CD14-positive monocyte (primary cell): ENCODE measurements at regions not wholly inside any gene's neighbourhood (a gene's known extent, or its start where the extent isn't known, plus 50 kb on each side); places are given as distances from the start of the nearest gene placed in this dataset.
"Not testable (repeated sequence)": the region's sequence is repeated elsewhere in the genome, so short reads cannot be mapped to it uniquely, and the experiment has no call there.

Experiments used
- DNase-seq, 3 donors: peaks; one replicate each; pipeline ENCODE4 v3.0.0-alpha.2; 2011 to 2022
- H2AFZ ChIP-seq: 2 replicates; pipeline ENCODE4 v1.6.0; 2012; ENCODE audit warnings: mild to moderate bottlenecking, low read depth, low read length, inconsistent platforms; ENCODE audit not compliant: insufficient read depth, poor library complexity, severe bottlenecking
- H3K27ac ChIP-seq, 2 donors: 1 replicate in 1 of 2; 2 replicates in 1 of 2; pipeline ENCODE4 v1.5.1; 2012 to 2013; ENCODE audit warnings: low read length in 2 of 2, control low read depth in 1 of 2, inconsistent platforms in 1 of 2, low read depth in 1 of 2, mild to moderate bottlenecking in 1 of 2
- H3K27me3 ChIP-seq, 2 donors: one replicate each; pipeline versions ENCODE4 v1.6.0 to v1.6.1; 2011 to 2013; ENCODE audit warnings: low read length in 2 of 2; ENCODE audit not compliant: control insufficient read depth in 2 of 2, insufficient read depth in 2 of 2
- H3K36me3 ChIP-seq, 2 donors: replicated peaks in 1 of 2; 1 replicate in 1 of 2; 2 replicates in 1 of 2; pipeline versions ENCODE4 v1.5.1 to v1.6.1; 2012 to 2013; ENCODE audit warnings: low read length in 2 of 2, control low read depth in 1 of 2, inconsistent platforms in 1 of 2, mild to moderate bottlenecking in 1 of 2; ENCODE audit not compliant: insufficient read depth in 2 of 2, control insufficient read depth in 1 of 2
- H3K4me1 ChIP-seq, 2 donors: 1 replicate in 1 of 2; 2 replicates in 1 of 2; pipeline versions ENCODE4 v1.5.1 to v1.6.1; 2012 to 2013; ENCODE audit warnings: low read length in 2 of 2, control low read depth in 1 of 2, inconsistent platforms in 1 of 2, mild to moderate bottlenecking in 1 of 2, moderate library complexity in 1 of 2; ENCODE audit not compliant: insufficient read depth in 2 of 2, control insufficient read depth in 1 of 2
- H3K4me2 ChIP-seq: replicated peaks from 2 replicates; pipeline ENCODE3; 2012; ENCODE audit warnings: low read length, moderate library complexity, mild to moderate bottlenecking; ENCODE audit not compliant: poor library complexity, severe bottlenecking; ENCODE audit errors: extremely low read depth
- H3K4me3 ChIP-seq, 3 experiments: fragments of 200-600 bp in 1 of 3; sonication (generic) in 1 of 3; replicated peaks in 1 of 3; 1 replicate in 2 of 3; 2 replicates in 1 of 3; pipeline ENCODE4 v1.5.1; 2011 to 2013; ENCODE audit warnings: low read length in 3 of 3, mild to moderate bottlenecking in 3 of 3, control low read depth in 2 of 3, low read depth in 2 of 3, inconsistent platforms in 1 of 3, moderate library complexity in 1 of 3
- H3K79me2 ChIP-seq: 2 replicates; pipeline ENCODE4 v1.6.0; 2012; ENCODE audit warnings: mild to moderate bottlenecking, control low read depth, inconsistent platforms, low read length, moderate library complexity; ENCODE audit not compliant: insufficient read depth
- H3K9ac ChIP-seq: 2 replicates; pipeline ENCODE4 v1.6.0; 2017; ENCODE audit warnings: low read length, mild to moderate bottlenecking; ENCODE audit not compliant: insufficient read depth, poor library complexity, severe bottlenecking
- H3K9me3 ChIP-seq, 2 donors: replicated peaks in 1 of 2; 1 replicate in 1 of 2; 2 replicates in 1 of 2; pipeline versions ENCODE4 v1.5.1 to v1.6.1; 2012 to 2013; ENCODE audit warnings: low read length in 2 of 2, control low read depth in 1 of 2; ENCODE audit not compliant: control insufficient read depth in 1 of 2, insufficient read depth in 1 of 2
- H4K20me1 ChIP-seq: 2 replicates; pipeline ENCODE4 v1.6.0; 2012; ENCODE audit warnings: mild to moderate bottlenecking, low read length, control low read depth, moderate library complexity; ENCODE audit not compliant: insufficient read depth
- H3K27ac Mint-ChIP-seq, 7 donors: one replicate each; pipeline ENCODE4 v1.8.0; 2020; ENCODE audit warnings: mild to moderate bottlenecking in 7 of 7, mixed read lengths in 7 of 7, moderate library complexity in 6 of 7, inconsistent platforms in 2 of 7
- H3K27me3 Mint-ChIP-seq, 3 donors: one replicate each; pipeline ENCODE4 v1.8.0; 2021 to 2022; ENCODE audit warnings: low read depth in 3 of 3, mild to moderate bottlenecking in 3 of 3, mixed read lengths in 3 of 3, moderate library complexity in 3 of 3, inconsistent platforms in 1 of 3
- H3K36me3 Mint-ChIP-seq, 2 donors: one replicate each; pipeline ENCODE4 v1.8.0; 2020; ENCODE audit warnings: mixed read lengths in 2 of 2, inconsistent platforms in 1 of 2, mild to moderate bottlenecking in 1 of 2
- H3K4me1 Mint-ChIP-seq: one replicate; pipeline ENCODE4 v1.8.0; 2020; ENCODE audit warnings: mild to moderate bottlenecking, mixed read lengths
- H3K4me3 Mint-ChIP-seq, 2 donors: one replicate each; pipeline ENCODE4 v1.8.0; 2020; ENCODE audit warnings: mild to moderate bottlenecking in 2 of 2, mixed read lengths in 2 of 2, moderate library complexity in 1 of 2
- H3K9me3 Mint-ChIP-seq, 7 donors: one replicate each; pipeline ENCODE4 v1.8.0; 2020 to 2022; ENCODE audit warnings: mixed read lengths in 7 of 7, mild to moderate bottlenecking in 6 of 7, moderate library complexity in 6 of 7, inconsistent platforms in 2 of 7
- WGBS: methylation state at CpG from one replicate; pipeline ENCODE4 v1.1.5; 2013; ENCODE audit warnings: missing lambda C conversion rate; ENCODE audit not compliant: insufficient coverage; 5-methylcytosine and 5-hydroxymethylcytosine counted together
- intact Hi-C, 2 donors: fragments of 100-400 bp; cut with micrococcal nuclease; formaldehyde crosslinking; loops; one replicate each; pipeline versions ENCODE4 v1.15.0 to v1.15.1; 2023
- TF ChIP-seq, protein P1 (sequence below): fragments of 200-600 bp; IDR thresholded peaks from one replicate; pipeline ENCODE4 v1.8.0; 2022; ENCODE audit warnings: antibody characterized with exemption, mild to moderate bottlenecking

DNA sequence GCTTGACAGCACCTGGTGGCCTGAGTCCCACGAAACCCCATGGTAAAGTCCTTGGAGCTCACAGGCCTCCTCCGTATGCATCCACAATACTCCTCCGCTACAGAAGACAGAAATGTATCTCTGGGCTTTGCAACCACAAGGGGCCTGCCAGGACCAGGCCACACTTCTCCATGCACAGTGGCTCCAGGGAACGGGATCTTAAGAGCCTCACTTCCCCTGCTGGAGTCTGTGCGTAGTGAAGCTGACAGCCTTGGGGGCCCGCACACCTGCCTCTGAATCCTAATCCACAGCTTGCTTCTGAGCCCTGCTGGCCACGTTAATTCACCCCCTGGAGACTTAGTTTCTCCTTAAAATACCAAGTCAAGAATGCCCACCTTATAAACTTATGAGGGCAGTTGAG, 125.7 kb downstream of the COPRS start:
- intact Hi-C loops: no loop called here
- Mint-ChIP-seq H3K4me3 (no peak overlapping the region), H3K4me1 (no peaks in the 10 kb centered on the region), H3K36me3 (no peaks in the 10 kb centered on the region), H3K27me3 (peaks cover 0 to 4% (median 0%) of the 10 kb centered on the region in 3 donors), H3K27ac (no peak overlapping the region), H3K9me3 (peaks cover 5 to 11% (median 7%) of the 10 kb centered on the region in 7 donors)
- Histone ChIP-seq H3K4me2 (no peak overlapping the region), H4K20me1 (no peaks in the 10 kb centered on the region), H3K27ac (no peak overlapping the region), H3K4me3 (no peak overlapping the region), H3K36me3 (no peaks in the 10 kb centered on the region), H3K79me2 (no peaks in the 10 kb centered on the region), H3K9ac (no peak overlapping the region), H2AFZ (no peak overlapping the region), H3K4me1 (no peaks in the 10 kb centered on the region), H3K27me3 (no peaks in the 10 kb centered on the region), H3K9me3 (no peaks in the 10 kb centered on the region)
- DNase-seq: no peak
- WGBS: 83% methylated on average over 5 of the region's 7 CpGs
- TF ChIP-seq, protein P1, sequence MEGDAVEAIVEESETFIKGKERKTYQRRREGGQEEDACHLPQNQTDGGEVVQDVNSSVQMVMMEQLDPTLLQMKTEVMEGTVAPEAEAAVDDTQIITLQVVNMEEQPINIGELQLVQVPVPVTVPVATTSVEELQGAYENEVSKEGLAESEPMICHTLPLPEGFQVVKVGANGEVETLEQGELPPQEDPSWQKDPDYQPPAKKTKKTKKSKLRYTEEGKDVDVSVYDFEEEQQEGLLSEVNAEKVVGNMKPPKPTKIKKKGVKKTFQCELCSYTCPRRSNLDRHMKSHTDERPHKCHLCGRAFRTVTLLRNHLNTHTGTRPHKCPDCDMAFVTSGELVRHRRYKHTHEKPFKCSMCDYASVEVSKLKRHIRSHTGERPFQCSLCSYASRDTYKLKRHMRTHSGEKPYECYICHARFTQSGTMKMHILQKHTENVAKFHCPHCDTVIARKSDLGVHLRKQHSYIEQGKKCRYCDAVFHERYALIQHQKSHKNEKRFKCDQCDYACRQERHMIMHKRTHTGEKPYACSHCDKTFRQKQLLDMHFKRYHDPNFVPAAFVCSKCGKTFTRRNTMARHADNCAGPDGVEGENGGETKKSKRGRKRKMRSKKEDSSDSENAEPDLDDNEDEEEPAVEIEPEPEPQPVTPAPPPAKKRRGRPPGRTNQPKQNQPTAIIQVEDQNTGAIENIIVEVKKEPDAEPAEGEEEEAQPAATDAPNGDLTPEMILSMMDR: no peak

- H2AFZ ChIP-seq, DNase-seq, H3K4me1 ChIP-seq, H3K9me3 ChIP-seq, H3K4me3 Mint-ChIP-seq, H3K27me3 ChIP-seq, H4K20me1 ChIP-seq, H3K36me3 ChIP-seq, H3K4me1 Mint-ChIP-seq, H3K27me3 Mint-ChIP-seq, H3K79me2 ChIP-seq, H3K36me3 Mint-ChIP-seq, H3K27ac Mint-ChIP-seq, H3K9ac ChIP-seq, H3K4me2 ChIP-seq, H3K27ac ChIP-seq, H3K4me3 ChIP-seq, intact Hi-C loops: not testable (repeated sequence)
- 94% methylated on average over 3 of the region's 5 CpGs for WGBS
- peaks cover 5 to 11% (median 7%) of the 10 kb centered on the region in 7 donors for H3K9me3 Mint-ChIP-seq
Observed at GRCh38 chr17:31731585-31732154, 127.4 kb downstream of the COPRS start.
